Kidney (tissue), 13 donors: ENCODE measurements at regions not wholly inside any gene's neighbourhood (a gene's known extent, or its start where the extent isn't known, plus 50 kb on each side); places are given as distances from the start of the nearest gene placed in this dataset.

Source experiments
- DNase-seq, 5 donors: peaks; one replicate each; pipeline ENCODE4 v3.0.0-alpha.2; 2013 to 2020
- FAIRE-seq: peaks from 2 replicates; lab custom pipeline; 2012; peaks lifted over from hg19 to GRCh38; lab: Jason Lieb, UNC
- H3K27ac ChIP-seq, 2 donors: one replicate each; pipeline ENCODE4 v1.7.0; 2013; ENCODE audit warnings: low read depth in 2 of 2, low read length in 2 of 2, inconsistent platforms in 1 of 2
- H3K27me3 ChIP-seq: one replicate; pipeline ENCODE4 v1.7.1; 2013; ENCODE audit warnings: low read length, inconsistent platforms; ENCODE audit not compliant: control insufficient read depth, insufficient read depth
- H3K36me3 ChIP-seq, 3 donors: one replicate each; pipeline versions ENCODE4 v1.7.0 to v1.7.1; 2013; ENCODE audit warnings: low read length in 3 of 3, control low read depth in 1 of 3, inconsistent platforms in 1 of 3; ENCODE audit not compliant: insufficient read depth in 3 of 3, control insufficient read depth in 2 of 3
- H3K4me1 ChIP-seq, 3 donors: one replicate each; pipeline versions ENCODE4 v1.7.0 to v1.7.1; 2013; ENCODE audit warnings: low read length in 3 of 3, inconsistent platforms in 1 of 3, low read depth in 1 of 3; ENCODE audit not compliant: control insufficient read depth in 2 of 3, insufficient read depth in 2 of 3
- H3K4me3 ChIP-seq, 3 donors: one replicate each; pipeline versions ENCODE4 v1.7.0 to v1.8.1; 2013; ENCODE audit warnings: low read length in 3 of 3, control low read depth in 1 of 3, inconsistent platforms in 1 of 3
- H3K9ac ChIP-seq, 3 donors: one replicate each; pipeline versions ENCODE4 v1.7.0 to v1.7.1; 2013; ENCODE audit warnings: low read length in 3 of 3, control low read depth in 1 of 3, inconsistent platforms in 1 of 3
- H3K9me3 ChIP-seq, 3 donors: one replicate each; pipeline versions ENCODE4 v1.7.0 to v1.7.1; 2013; ENCODE audit warnings: low read length in 3 of 3, control low read depth in 1 of 3, inconsistent platforms in 1 of 3; ENCODE audit not compliant: control insufficient read depth in 2 of 3, insufficient read depth in 1 of 3
- CTCF ChIP-seq: IDR thresholded peaks from 3 replicates; pipeline ENCODE4 v1.5.1; 2012; ENCODE audit warnings: mild to moderate bottlenecking, moderate library complexity, borderline replicate concordance; ENCODE audit not compliant: insufficient read depth; ENCODE audit errors: extremely low read depth
- intact Hi-C: fragments of 100-400 bp; cut with DNase I; formaldehyde crosslinking; loops from one replicate; pipeline ENCODE4 v1.11.1; 2022
- donor health status: control.
- donor health status: control.
- donor health status: control.
- donor health status: control.
- donor health status: control.
- donor health status: DM: yes; HTN: yes; CAD: no.
- donor health status: Normal renal cell carcinoma (clear cell type).

- DNase-seq (no peak), FAIRE-seq (no peak)
- peaks cover 0 to 3% (median 0%) of the 10 kb centered on the region in 3 donors for H3K9me3 ChIP-seq
- no peak overlapping the region for H3K27ac ChIP-seq
- no peak for TF ChIP-seq CTCF
- no peaks in the 10 kb centered on the region for H3K27me3 ChIP-seq
- no peaks in the 10 kb centered on the region for H3K4me1 ChIP-seq
- no peak overlapping the region for H3K4me3 ChIP-seq
- no peaks in the 10 kb centered on the region for H3K36me3 ChIP-seq
- H3K9ac ChIP-seq, result no peak overlapping the region
- intact Hi-C loops, result no loop called here
These were observed 147.3 kb downstream of the UFM1 start for GRCh38 chr13:38496917-38497316.

GRCh38 chr13:38498271-38498670, 148.6 kb downstream of the UFM1 start:
- TF ChIP-seq CTCF, result no peak
- Histone ChIP-seq H3K4me3 (no peak overlapping the region), H3K9me3 (peaks cover 0 to 3% (median 0%) of the 10 kb centered on the region in 3 donors), H3K9ac (no peak overlapping the region), H3K4me1 (no peaks in the 10 kb centered on the region), H3K36me3 (no peaks in the 10 kb centered on the region), H3K27me3 (no peaks in the 10 kb centered on the region), H3K27ac (no peak overlapping the region)
- DNase-seq (no peak), FAIRE-seq (no peak)
- intact Hi-C loops, result no loop called here

- no peaks in the 10 kb centered on the region for H3K36me3 ChIP-seq
- no peak overlapping the region for H3K27ac ChIP-seq
- DNase-seq, result peak in 3 of 5 donors; percentile 17 to 44 (median 32)
- H3K4me3 ChIP-seq, result no peak overlapping the region
- intact Hi-C loops, result no loop called here
- no peak overlapping the region for H3K9ac ChIP-seq
- H3K4me1 ChIP-seq, result peaks cover 0 to 2% (median 0%) of the 10 kb centered on the region in 3 donors
- H3K9me3 ChIP-seq, result no peaks in the 10 kb centered on the region
- no peak for TF ChIP-seq CTCF
- no peaks in the 10 kb centered on the region for H3K27me3 ChIP-seq
- FAIRE-seq, result no peak
These were observed 164.9 kb downstream of the UFM1 start for GRCh38 chr13:38514575-38514974.

- no peak overlapping the region for H3K27ac ChIP-seq
- DNase-seq (no peak), FAIRE-seq (no peak)
- intact Hi-C loops, result no loop called here
- H3K4me1 ChIP-seq, result peaks cover 0 to 2% (median 0%) of the 10 kb centered on the region in 3 donors
- H3K27me3 ChIP-seq, result no peaks in the 10 kb centered on the region
- no peaks in the 10 kb centered on the region for H3K9me3 ChIP-seq
- no peak for TF ChIP-seq CTCF
- H3K9ac ChIP-seq, result no peak overlapping the region
- no peaks in the 10 kb centered on the region for H3K36me3 ChIP-seq
- no peak overlapping the region for H3K4me3 ChIP-seq
These were observed 168.5 kb upstream of the FREM2 start for GRCh38 chr13:38518328-38518727.
